H1 (cell line): ENCODE measurements at regions not wholly inside any gene's neighbourhood (a gene's known extent, or its start where the extent isn't known, plus 50 kb on each side); places are given as distances from the start of the nearest gene placed in this dataset.

Experiments
- CTCF ChIA-PET: fragments of 300-600 bp; sonication (Branson Sonifier 250); formaldehyde crosslinking; loops from one replicate; lab custom pipeline; 2021; ENCODE audit not compliant: partially characterized antibody; lab: Charles Lee
- POLR2A ChIA-PET: fragments of 300-600 bp; sonication (Branson Sonifier 250); formaldehyde crosslinking; loops from one replicate; lab custom pipeline; 2021; ENCODE audit warnings: inconsistent platforms; ENCODE audit not compliant: partially characterized antibody; lab: Charles Lee
- DNase-seq, 2 experiments: peaks; one replicate each; pipeline versions ENCODE4 v3.0.0 to v3.0.0-alpha.2; 2010 to 2022; ENCODE audit warnings: low spot score in 2 of 2, low read depth in 1 of 2, mixed read lengths in 1 of 2
- FAIRE-seq: peaks from 2 replicates; lab custom pipeline; 2011; peaks lifted over from hg19 to GRCh38; lab: Jason Lieb, UNC
- H2AFZ ChIP-seq: 2 replicates; pipeline ENCODE4 v1.8.1; 2012; ENCODE audit warnings: low read length, inconsistent platforms
- H2AK5ac ChIP-seq: 2 replicates; pipeline ENCODE4 v1.6.1; 2013; ENCODE audit warnings: low read depth, low read length
- H2BK120ac ChIP-seq: replicated peaks from 2 replicates; pipeline ENCODE3; 2013; ENCODE audit warnings: low read depth, low read length, inconsistent platforms
- H2BK12ac ChIP-seq: 2 replicates; pipeline ENCODE4 v1.6.1; 2013; ENCODE audit warnings: low read depth, low read length
- H2BK15ac ChIP-seq: 2 replicates; pipeline ENCODE4 v1.6.1; 2013; ENCODE audit warnings: low read length
- H2BK20ac ChIP-seq: 2 replicates; pipeline ENCODE4 v1.6.1; 2013; ENCODE audit warnings: low read length
- H2BK5ac ChIP-seq: 2 replicates; pipeline ENCODE4 v1.6.1; 2013; ENCODE audit warnings: low read depth, low read length
- H3K14ac ChIP-seq: 2 replicates; pipeline ENCODE4 v1.6.1; 2013; ENCODE audit warnings: inconsistent platforms; ENCODE audit not compliant: insufficient read length
- H3K18ac ChIP-seq: 2 replicates; pipeline ENCODE4 v1.6.1; 2013; ENCODE audit warnings: low read length; ENCODE audit errors: extremely low read depth
- H3K23ac ChIP-seq: 2 replicates; pipeline ENCODE4 v1.6.1; 2013; ENCODE audit warnings: inconsistent platforms; ENCODE audit not compliant: insufficient read length
- H3K23me2 ChIP-seq: 2 replicates; pipeline ENCODE4 v1.6.1; 2013; ENCODE audit warnings: low read depth, low read length
- H3K27ac ChIP-seq: 2 replicates; pipeline ENCODE4 v1.6.1; 2011; ENCODE audit warnings: low read depth, low read length, inconsistent platforms
- H3K27me3 ChIP-seq, 4 experiments: replicated peaks in 1 of 4; 1 replicate in 1 of 4; 2 replicates in 3 of 4; pipeline versions ENCODE4 v1.6.1 to v1.8.1; 2011 to 2013; ENCODE audit warnings: low read length in 3 of 4, mild to moderate bottlenecking in 3 of 4, inconsistent platforms in 2 of 4, mixed read lengths in 2 of 4, moderate library complexity in 1 of 4; ENCODE audit not compliant: control insufficient read depth in 3 of 4, insufficient read depth in 3 of 4; ENCODE audit errors: extremely low read depth in 1 of 4
- H3K36me3 ChIP-seq, 4 experiments: 2 replicates each; pipeline versions ENCODE4 v1.6.1 to v1.8.1; 2011 to 2013; ENCODE audit warnings: mild to moderate bottlenecking in 4 of 4, low read length in 3 of 4, moderate library complexity in 2 of 4, control low read depth in 1 of 4, inconsistent platforms in 1 of 4; ENCODE audit not compliant: insufficient read depth in 4 of 4, control insufficient read depth in 2 of 4
- H3K4ac ChIP-seq: replicated peaks from 2 replicates; pipeline ENCODE3; 2013; ENCODE audit warnings: low read length, low read depth, mixed read lengths, inconsistent platforms; ENCODE audit not compliant: insufficient read length
- H3K4me1 ChIP-seq, 4 experiments: replicated peaks in 1 of 4; 1 replicate in 1 of 4; 2 replicates in 3 of 4; pipeline versions ENCODE4 v1.6.1 to v1.8.1; 2011 to 2013; ENCODE audit warnings: low read length in 3 of 4, inconsistent platforms in 2 of 4, mixed read lengths in 1 of 4; ENCODE audit not compliant: insufficient read depth in 4 of 4, control insufficient read depth in 3 of 4
- H3K4me2 ChIP-seq, 2 experiments: 2 replicates each; pipeline versions ENCODE4 v1.6.1 to v1.8.1; 2011 to 2013; ENCODE audit warnings: low read depth in 2 of 2, low read length in 2 of 2, control low read depth in 1 of 2, inconsistent platforms in 1 of 2, mild to moderate bottlenecking in 1 of 2; ENCODE audit not compliant: insufficient read depth in 1 of 2
- H3K4me3 ChIP-seq, 4 experiments: fragments of 200-600, 300-600 bp in 1 of 4; sonication (generic), shearing (Covaris generic), sonication (Bioruptor Twin) in 1 of 4; 2 replicates each; pipeline versions ENCODE4 v1.5.1 to v1.8.1; 2011 to 2016; ENCODE audit warnings: low read length in 4 of 4, low read depth in 3 of 4, control low read depth in 2 of 4, inconsistent platforms in 2 of 4, mild to moderate bottlenecking in 2 of 4, mixed read lengths in 1 of 4, moderate library complexity in 1 of 4; ENCODE audit not compliant: insufficient read depth in 2 of 4; ENCODE audit errors: extremely low read depth in 1 of 4
- H3K56ac ChIP-seq: replicated peaks from 2 replicates; pipeline ENCODE3; 2013; ENCODE audit warnings: low read depth, mild to moderate bottlenecking, mixed read lengths, low read length, inconsistent platforms; ENCODE audit not compliant: insufficient read length
- H3K79me1 ChIP-seq: 2 replicates; pipeline ENCODE4 v1.6.1; 2013; ENCODE audit warnings: low read depth, low read length, control low read depth
- H3K79me2 ChIP-seq, 2 experiments: 2 replicates each; pipeline versions ENCODE4 v1.6.1 to v1.8.1; 2012 to 2013; ENCODE audit warnings: low read length in 2 of 2, mild to moderate bottlenecking in 2 of 2, inconsistent platforms in 1 of 2; ENCODE audit not compliant: insufficient read depth in 2 of 2, control insufficient read depth in 1 of 2
- H3K9ac ChIP-seq, 4 experiments: replicated peaks in 1 of 4; 1 replicate in 1 of 4; 2 replicates in 3 of 4; pipeline versions ENCODE4 v1.6.1 to v1.8.1; 2011 to 2013; ENCODE audit warnings: low read depth in 3 of 4, low read length in 3 of 4, control low read depth in 2 of 4, mild to moderate bottlenecking in 2 of 4, moderate library complexity in 2 of 4, inconsistent platforms in 1 of 4; ENCODE audit errors: extremely low read depth in 1 of 4
- H3K9me3 ChIP-seq, 2 experiments: 2 replicates each; pipeline versions ENCODE4 v1.6.1 to v1.8.1; 2012 to 2013; ENCODE audit warnings: mild to moderate bottlenecking in 2 of 2, moderate library complexity in 2 of 2, control low read depth in 1 of 2, inconsistent platforms in 1 of 2, low read depth in 1 of 2, low read length in 1 of 2, mixed read lengths in 1 of 2; ENCODE audit not compliant: insufficient read depth in 2 of 2
- H4K20me1 ChIP-seq, 2 experiments: replicated peaks in 1 of 2; 2 replicates each; pipeline versions ENCODE3 to v1.8.1; 2011 to 2013; ENCODE audit warnings: inconsistent platforms in 2 of 2, low read length in 2 of 2, mild to moderate bottlenecking in 1 of 2; ENCODE audit not compliant: insufficient read depth in 2 of 2, control insufficient read depth in 1 of 2
- H4K5ac ChIP-seq: 2 replicates; pipeline ENCODE4 v1.6.1; 2013; ENCODE audit warnings: low read length, low read depth, mixed read lengths, inconsistent platforms; ENCODE audit not compliant: insufficient read length
- H4K8ac ChIP-seq: 2 replicates; pipeline ENCODE4 v1.8.0; 2013; ENCODE audit warnings: mild to moderate bottlenecking, moderate library complexity, low read length, inconsistent platforms; ENCODE audit not compliant: insufficient read depth; ENCODE audit errors: extremely low read depth
- H4K91ac ChIP-seq: replicated peaks from 2 replicates; pipeline ENCODE3; 2013; ENCODE audit warnings: low read length, mixed read lengths, inconsistent platforms; ENCODE audit not compliant: insufficient read length
- BCL11A ChIP-seq, 2 experiments: IDR thresholded peaks; one replicate each; pipeline ENCODE4 v1.6.1; 2011; ENCODE audit warnings: low read depth in 2 of 2, low read length in 2 of 2, mild to moderate bottlenecking in 2 of 2
- E2F6 ChIP-seq: IDR thresholded peaks from 2 replicates; pipeline ENCODE4 v1.6.1; 2012; ENCODE audit warnings: inconsistent platforms
- FOSL1 ChIP-seq: IDR thresholded peaks from 2 replicates; pipeline ENCODE4 v1.6.1; 2011; ENCODE audit warnings: mild to moderate bottlenecking, low read depth, low read length, moderate library complexity; ENCODE audit not compliant: insufficient read depth
- HDAC2 ChIP-seq, 2 experiments: fragments of 300-600 bp in 1 of 2; sonication (generic) in 1 of 2; IDR thresholded peaks; 2 replicates each; pipeline ENCODE4 v1.6.1; 2011 to 2012; ENCODE audit warnings: low read depth in 2 of 2, low read length in 2 of 2, mild to moderate bottlenecking in 2 of 2, moderate library complexity in 2 of 2, borderline replicate concordance in 1 of 2, inconsistent platforms in 1 of 2
- KDM1A ChIP-seq: fragments of 200-600, 300-600 bp; sonication (generic); IDR thresholded peaks from 2 replicates; pipeline ENCODE4 v1.7.1; 2016; ENCODE audit warnings: mild to moderate bottlenecking, low read length, borderline replicate concordance
- KDM5A ChIP-seq: fragments of 200-600 bp; IDR thresholded peaks from 2 replicates; pipeline ENCODE4 v1.7.1; 2012; ENCODE audit warnings: mild to moderate bottlenecking, low read length, inconsistent platforms, mixed read lengths
- NANOG ChIP-seq: IDR thresholded peaks from 2 replicates; pipeline ENCODE4 v1.6.1; 2011; ENCODE audit warnings: low read length, low read depth, mild to moderate bottlenecking, inconsistent platforms; ENCODE audit not compliant: insufficient read depth, poor library complexity, severe bottlenecking
- NRF1 ChIP-seq: IDR thresholded peaks from 2 replicates; pipeline ENCODE4 v1.6.1; 2011; ENCODE audit warnings: mild to moderate bottlenecking, low read depth, low read length, improper control_type of control experiment
- PHF8 ChIP-seq: fragments of 200-600 bp; sonication (generic); conservative IDR thresholded peaks from 2 replicates; pipeline ENCODE4 v1.7.1; 2012; ENCODE audit warnings: low read depth, mild to moderate bottlenecking, inconsistent platforms, low read length, moderate library complexity
- POLR2A ChIP-seq, 2 experiments: IDR thresholded peaks; 1 replicate in 1 of 2; 2 replicates in 1 of 2; pipeline ENCODE4 v1.6.1; 2011; ENCODE audit warnings: low read depth in 2 of 2, low read length in 2 of 2, mild to moderate bottlenecking in 2 of 2; ENCODE audit errors: control extremely low read depth in 1 of 2
- SIN3A ChIP-seq, 2 experiments: IDR thresholded peaks in 1 of 2; conservative IDR thresholded peaks in 1 of 2; 2 replicates each; pipeline ENCODE4 v1.6.1; 2011 to 2012; ENCODE audit warnings: low read length in 2 of 2, improper control_type of control experiment in 1 of 2, low read depth in 1 of 2, mild to moderate bottlenecking in 1 of 2
- SP4 ChIP-seq: IDR thresholded peaks from 2 replicates; pipeline ENCODE4 v1.6.1; 2012; ENCODE audit warnings: low read length, inconsistent platforms
- TAF7 ChIP-seq: optimal IDR thresholded peaks from 2 replicates; pipeline ENCODE3; 2011; ENCODE audit warnings: low read depth, mild to moderate bottlenecking, inconsistent platforms, low read length, moderate library complexity, borderline replicate concordance
- WGBS, 2 experiments: shearing (Covaris generic) in 1 of 2; methylation state at CpG; one replicate each; pipeline versions ENCODE4 v1.1.6 to v1.1.7; 2013 to 2015; ENCODE audit warnings: low lambda C conversion rate in 2 of 2, mixed read lengths in 2 of 2, inconsistent platforms in 1 of 2, low coverage in 1 of 2, missing lambda C conversion rate in 1 of 2; ENCODE audit not compliant: insufficient replicate concordance in 2 of 2, insufficient coverage in 1 of 2, insufficient read length in 1 of 2; ENCODE audit errors: extremely low coverage in 1 of 2, missing lambda C conversion rate in 1 of 2; 5-methylcytosine and 5-hydroxymethylcytosine counted together

GRCh38 chr13:39281539-39282150, 243.4 kb downstream of the NHLRC3 start:
- Histone ChIP-seq H2BK15ac (no peak overlapping the region), H4K5ac (no peak overlapping the region), H3K4me2 (no peak overlapping the region), H3K79me1 (no peaks in the 10 kb centered on the region), H3K14ac (no peak overlapping the region), H2BK120ac (no peak overlapping the region), H2AK5ac (no peak overlapping the region), H3K36me3 (no peaks in the 10 kb centered on the region), H4K91ac (no peak overlapping the region), H2BK12ac (no peak overlapping the region), H3K79me2 (no peaks in the 10 kb centered on the region), H3K23ac (no peak overlapping the region), H3K23me2 (no peaks in the 10 kb centered on the region), H2AFZ (no peak overlapping the region), H4K8ac (no peak overlapping the region), H3K4ac (no peak overlapping the region), H2BK5ac (no peak overlapping the region), H3K56ac (no peak overlapping the region), H2BK20ac (no peak overlapping the region), H3K9me3 (no peaks in the 10 kb centered on the region), H3K27ac (no peak overlapping the region), H4K20me1 (no peaks in the 10 kb centered on the region), H3K4me1 (no peaks in the 10 kb centered on the region), H3K18ac (no peak overlapping the region), H3K4me3 (no peak overlapping the region), H3K27me3 (no peaks in the 10 kb centered on the region), H3K9ac (no peak overlapping the region)
- CTCF ChIA-PET: interaction anchor here (1.0 kb wide), 1 partner anchor 335 kb away, joined by 3 read pairs; no protein-coding TSS in a partner anchor
- 87% methylated on average over 1 of the region's 1 CpG; no CpG with 5 or more reads in 1 of the 2 experiments for WGBS, 2 experiments
- DNase-seq (no peak), FAIRE-seq (no peak)
- POLR2A ChIA-PET: no interaction called here
- no peak for TF ChIP-seq KDM1A
- no peak for TF ChIP-seq SP4
- TF ChIP-seq HDAC2 (IDR thresholded peaks at IDR 0.05; ENCODE audit: borderline replicate concordance in 1 of 2, low read depth in 2 of 2, low read length in 2 of 2): no peak
- no peak for TF ChIP-seq KDM5A
- no peak for TF ChIP-seq POLR2A (IDR thresholded peaks at IDR 0.05; ENCODE audit: control extremely low read depth in 1 of 2, low read depth in 2 of 2, low read length in 2 of 2)
- no peak for TF ChIP-seq FOSL1
- no peak for TF ChIP-seq TAF7
- TF ChIP-seq BCL11A (IDR thresholded peaks at IDR 0.05; ENCODE audit: low read depth in 2 of 2, low read length in 2 of 2): no peak
- TF ChIP-seq NRF1: no peak
- no peak for TF ChIP-seq PHF8
- no peak for TF ChIP-seq E2F6
- TF ChIP-seq SIN3A (conservative IDR thresholded peaks at IDR 0.05 in 1 of 2, IDR thresholded peaks at IDR 0.05 in 1 of 2; ENCODE audit: low read depth in 1 of 2, low read length in 2 of 2): no peak
- no peak for TF ChIP-seq NANOG
